ENCODE measurements at regions not wholly inside any gene's neighbourhood (a gene's known extent, or its start where the extent isn't known, plus 50 kb on each side); places are given as distances from the start of the nearest gene placed in this dataset.

GRCh38 chr1:218698141-218698540, 353.0 kb downstream of the TGFB2 start:
- TF ChIP-seq, protein P1, sequence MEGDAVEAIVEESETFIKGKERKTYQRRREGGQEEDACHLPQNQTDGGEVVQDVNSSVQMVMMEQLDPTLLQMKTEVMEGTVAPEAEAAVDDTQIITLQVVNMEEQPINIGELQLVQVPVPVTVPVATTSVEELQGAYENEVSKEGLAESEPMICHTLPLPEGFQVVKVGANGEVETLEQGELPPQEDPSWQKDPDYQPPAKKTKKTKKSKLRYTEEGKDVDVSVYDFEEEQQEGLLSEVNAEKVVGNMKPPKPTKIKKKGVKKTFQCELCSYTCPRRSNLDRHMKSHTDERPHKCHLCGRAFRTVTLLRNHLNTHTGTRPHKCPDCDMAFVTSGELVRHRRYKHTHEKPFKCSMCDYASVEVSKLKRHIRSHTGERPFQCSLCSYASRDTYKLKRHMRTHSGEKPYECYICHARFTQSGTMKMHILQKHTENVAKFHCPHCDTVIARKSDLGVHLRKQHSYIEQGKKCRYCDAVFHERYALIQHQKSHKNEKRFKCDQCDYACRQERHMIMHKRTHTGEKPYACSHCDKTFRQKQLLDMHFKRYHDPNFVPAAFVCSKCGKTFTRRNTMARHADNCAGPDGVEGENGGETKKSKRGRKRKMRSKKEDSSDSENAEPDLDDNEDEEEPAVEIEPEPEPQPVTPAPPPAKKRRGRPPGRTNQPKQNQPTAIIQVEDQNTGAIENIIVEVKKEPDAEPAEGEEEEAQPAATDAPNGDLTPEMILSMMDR (IDR thresholded peaks at IDR 0.05), result no peak
- no peak for TF ChIP-seq EP300 (IDR thresholded peaks at IDR 0.05)

Measured in ovary (tissue), 3 donors.